Pancreas (tissue), 10 donors: ENCODE measurements at regions not wholly inside any gene's neighbourhood (a gene's known extent, or its start where the extent isn't known, plus 50 kb on each side); places are given as distances from the start of the nearest gene placed in this dataset.

ENCODE experiments used
- ATAC-seq, 4 donors: fragments of 200-7000 bp; cut with Tn5 transposase; one replicate each; pipeline versions ENCODE4 v1.8.0 to v1.9.1; 2020; ENCODE audit warnings: mild to moderate bottlenecking in 4 of 4, moderate library complexity in 4 of 4
- DNase-seq, 6 donors: peaks; one replicate each; pipeline ENCODE4 v3.0.0-alpha.2; 2020
- FAIRE-seq: peaks from 2 replicates; lab custom pipeline; 2012; peaks lifted over from hg19 to GRCh38; lab: Jason Lieb, UNC
- H3K27ac ChIP-seq, 4 donors: fragments of 200-600 bp; sonication (generic); 1 replicate in 3 of 4; 2 replicates in 1 of 4; pipeline versions ENCODE4 v1.5.0 to v1.8.0; 2020
- H3K27me3 ChIP-seq, 4 donors: fragments of 200-600 bp; one replicate each; pipeline ENCODE4 v1.8.0; 2021
- H3K36me3 ChIP-seq, 3 donors: fragments of 200-600 bp; sonication (generic) in 1 of 3; one replicate each; pipeline versions ENCODE4 v1.5.0 to v1.8.0; 2020 to 2021
- H3K4me1 ChIP-seq, 3 donors: fragments of 200-600 bp; one replicate each; pipeline ENCODE4 v1.8.0; 2021
- H3K4me3 ChIP-seq, 4 donors: fragments of 200-600 bp; sonication (generic) in 2 of 4; one replicate each; pipeline versions ENCODE4 v1.5.0 to v1.8.0; 2020 to 2021
- H3K9me3 ChIP-seq, 4 donors: fragments of 200-600 bp; one replicate each; pipeline ENCODE4 v1.8.0; 2021
- CTCF ChIP-seq, 4 donors: fragments of 200-600 bp; sonication (generic) in 3 of 4; IDR thresholded peaks; one replicate each; pipeline versions ENCODE4 v1.5.0 to v1.8.0; 2021; ENCODE audit warnings: antibody characterized with exemption in 4 of 4
- WGBS, 2 donors: extraction: QIAGEN DNeasy Blood & Tissue Kit; methylation state at CpG; one replicate each; pipeline ENCODE4 v1.1.7; 2013; 5-methylcytosine and 5-hydroxymethylcytosine counted together
- intact Hi-C, 3 donors: fragments of 100-400 bp; cut with DNase I; formaldehyde crosslinking; loops; one replicate each; pipeline versions ENCODE4 v1.11.1 to v1.14.2; 2022
- donor health status: healthy with polysubstance abuse.
- donor health status: DM: no; HTN: no; CAD: no; lungs with moderate emphysema.
- donor health status: DM: no; HTN: no; CAD: no.
- donor health status: control.
- donor health status: control.
- donor health status: Bipolar disorder and iron deficiency.
- donor health status: DM: yes; HTN: yes; CAD: no.
- donor health status: DM: no; HTN: no; CAD: no.
- donor health status: DM: no; HTN: no; CAD: no.
- donor health status: DM: yes; HTN: yes; CAD: no.

GRCh38 chr16:23013484-23013883 lies 135.8 kb downstream of the USP31 start:
- Histone ChIP-seq H3K27me3 (no peaks in the 10 kb centered on the region), H3K4me3 (no peak overlapping the region), H3K36me3 (no peaks in the 10 kb centered on the region), H3K27ac (no peak overlapping the region), H3K4me1 (no peaks in the 10 kb centered on the region), H3K9me3 (no peaks in the 10 kb centered on the region)
- FAIRE-seq (no peak), ATAC-seq (no peak), DNase-seq (no peak)
- no peak for TF ChIP-seq CTCF (IDR thresholded peaks at IDR 0.05)
- intact Hi-C loops, result no loop called here
- WGBS, 2 donors, result 48 to 63% methylated on average over 1 of the region's 1 CpG

GRCh38 chr16:23009075-23009474 lies 140.2 kb downstream of the USP31 start:
- FAIRE-seq (no peak), ATAC-seq (no peak), DNase-seq (no peak)
- H3K9me3 ChIP-seq, result no peaks in the 10 kb centered on the region
- WGBS, 2 donors, result 74 to 76% methylated on average over 3 of the region's 3 CpGs
- no peak overlapping the region for H3K4me3 ChIP-seq
- TF ChIP-seq CTCF (IDR thresholded peaks at IDR 0.05), result no peak
- no peaks in the 10 kb centered on the region for H3K36me3 ChIP-seq
- H3K4me1 ChIP-seq, result no peaks in the 10 kb centered on the region
- H3K27me3 ChIP-seq, result peaks cover 0 to 5% (median 0%) of the 10 kb centered on the region in 4 donors
- intact Hi-C loops, result no loop called here
- H3K27ac ChIP-seq, result no peak overlapping the region

- Histone ChIP-seq H3K27ac (no peak overlapping the region), H3K4me3 (no peak overlapping the region), H3K4me1 (no peaks in the 10 kb centered on the region), H3K9me3 (no peaks in the 10 kb centered on the region), H3K36me3 (no peaks in the 10 kb centered on the region), H3K27me3 (peaks cover 0 to 5% (median 0%) of the 10 kb centered on the region in 4 donors)
- TF ChIP-seq CTCF (IDR thresholded peaks at IDR 0.05), result no peak
- intact Hi-C loops, result no loop called here
- 66 to 73% methylated on average over 7 of the region's 7 CpGs for WGBS, 2 donors
- DNase-seq (no peak), FAIRE-seq (no peak), ATAC-seq (no peak)
Observed at GRCh38 chr16:23008041-23008440, 141.2 kb downstream of the USP31 start.

GRCh38 chr16:23006380-23006779 lies 142.9 kb downstream of the USP31 start:
- H3K4me3 ChIP-seq, result no peak overlapping the region
- FAIRE-seq, result no peak
- H3K27ac ChIP-seq, result no peak overlapping the region
- peaks cover 0 to 5% (median 0%) of the 10 kb centered on the region in 4 donors for H3K27me3 ChIP-seq
- intact Hi-C loops, result no loop called here
- no peak for ATAC-seq
- 35 to 45% methylated on average over 2 of the region's 2 CpGs for WGBS, 2 donors
- no peaks in the 10 kb centered on the region for H3K9me3 ChIP-seq
- DNase-seq, result no peak
- no peak for TF ChIP-seq CTCF (IDR thresholded peaks at IDR 0.05)
- no peaks in the 10 kb centered on the region for H3K4me1 ChIP-seq
- H3K36me3 ChIP-seq, result no peaks in the 10 kb centered on the region

- Histone ChIP-seq H3K9me3 (no peaks in the 10 kb centered on the region), H3K4me3 (no peak overlapping the region), H3K27me3 (peaks cover 0 to 5% (median 0%) of the 10 kb centered on the region in 4 donors), H3K36me3 (no peaks in the 10 kb centered on the region), H3K27ac (no peak overlapping the region), H3K4me1 (no peaks in the 10 kb centered on the region)
- intact Hi-C loops, result no loop called here
- DNase-seq, result no peak
- no peak for TF ChIP-seq CTCF (IDR thresholded peaks at IDR 0.05)
- 50 to 58% methylated on average over 5 of the region's 5 CpGs for WGBS, 2 donors
- no peak for ATAC-seq
- FAIRE-seq, result no peak
Observed at GRCh38 chr16:23005951-23006350, 143.3 kb downstream of the USP31 start.
